GM19239 (cell line): ENCODE measurements at regions not wholly inside any gene's neighbourhood (a gene's known extent, or its start where the extent isn't known, plus 50 kb on each side); places are given as distances from the start of the nearest gene placed in this dataset.
A peak's percentile ranks its signal among the peaks of the same experiment; 100 is the strongest.

Source experiments
- DNase-seq: peaks from one replicate; pipeline ENCODE4 v3.0.0; 2011; ENCODE audit warnings: low spot score; ENCODE audit not compliant: insufficient read length
- FAIRE-seq: peaks from 2 replicates; lab custom pipeline; 2011; peaks lifted over from hg19 to GRCh38; lab: Jason Lieb, UNC

DNA sequence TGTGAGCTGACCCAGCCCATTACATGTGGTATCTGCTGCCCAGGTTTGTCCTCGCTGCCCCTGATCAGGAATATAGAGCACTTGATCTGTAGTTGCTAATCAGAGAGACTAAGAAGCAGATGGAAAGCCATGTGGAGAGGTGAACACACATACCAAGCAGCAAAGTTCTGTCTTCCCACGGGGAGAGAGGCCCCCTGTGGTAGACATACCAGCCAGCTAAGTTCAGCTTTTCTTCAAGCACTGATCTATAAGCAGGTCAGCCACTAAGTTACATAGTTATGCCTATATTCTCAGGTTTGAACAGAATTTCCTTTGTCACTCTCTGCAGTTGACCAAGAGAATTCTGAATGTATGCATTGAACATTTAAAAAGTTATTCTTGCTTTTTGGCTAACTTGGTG is 76.4 kb downstream of the DDX3Y start:
- no peak for FAIRE-seq
- no peak for DNase-seq

DNA sequence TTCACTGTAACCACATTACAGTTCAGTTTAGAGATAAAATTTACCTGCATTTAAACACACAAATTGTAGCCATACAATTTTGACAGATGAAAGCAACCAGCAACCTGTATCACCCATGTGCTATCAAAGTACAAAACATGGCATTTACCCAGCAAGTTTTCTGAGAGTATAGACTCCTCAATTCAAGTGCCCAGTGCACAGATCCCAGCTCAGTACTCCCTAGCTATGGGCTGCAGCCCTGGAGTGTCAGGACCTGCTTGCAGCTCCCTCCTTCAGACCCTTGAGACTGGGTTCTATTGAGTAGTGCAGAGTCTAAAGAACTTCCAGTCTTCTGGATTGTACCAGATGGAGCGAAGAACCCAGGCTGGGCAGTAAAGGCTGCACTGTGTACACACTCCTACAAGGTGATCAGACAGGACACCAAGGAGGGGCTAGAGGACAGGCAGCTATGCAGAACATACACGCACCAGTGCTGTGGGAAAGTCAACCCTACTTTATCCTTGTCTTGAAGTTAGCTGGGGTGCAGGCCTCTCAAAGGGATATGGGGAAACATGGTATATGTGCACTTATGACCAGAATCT is 77.7 kb downstream of the DDX3Y start:
- no peak for DNase-seq
- FAIRE-seq = no peak

DNA sequence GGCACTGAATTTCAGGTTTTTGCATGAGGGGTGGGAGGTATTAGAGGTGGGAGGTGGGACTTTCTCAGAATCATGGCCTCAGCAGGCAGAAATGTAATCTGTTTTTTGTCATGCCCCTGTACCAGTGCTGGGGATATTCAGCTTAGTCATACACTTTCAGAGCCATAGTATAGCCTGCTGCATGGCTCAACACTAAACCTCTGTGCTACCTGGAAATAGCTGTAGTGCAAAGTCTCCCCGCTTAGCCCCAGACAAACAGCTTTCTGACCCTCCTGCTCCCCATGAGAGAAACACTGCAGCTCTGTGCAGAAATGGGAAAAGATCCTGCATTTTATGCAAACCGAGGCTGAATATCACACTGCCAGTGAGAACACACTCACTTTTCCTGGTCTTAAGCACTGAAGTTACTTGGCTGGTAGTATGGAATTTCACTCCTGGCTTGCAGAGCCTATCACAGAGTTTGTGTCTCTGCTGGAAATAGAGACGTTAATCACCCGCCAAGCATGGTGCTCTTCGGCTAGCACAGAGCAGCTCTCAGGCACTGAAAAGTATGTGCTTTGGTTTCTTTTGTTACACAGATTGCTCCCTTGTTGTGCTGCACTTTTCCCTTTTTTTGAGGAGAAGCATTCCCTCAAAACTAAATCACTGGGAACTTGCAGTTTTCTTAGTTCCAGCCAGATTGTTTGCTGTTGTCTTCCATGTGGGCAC is 80.1 kb downstream of the DDX3Y start:
- no peak for DNase-seq
- no peak for FAIRE-seq

DNA sequence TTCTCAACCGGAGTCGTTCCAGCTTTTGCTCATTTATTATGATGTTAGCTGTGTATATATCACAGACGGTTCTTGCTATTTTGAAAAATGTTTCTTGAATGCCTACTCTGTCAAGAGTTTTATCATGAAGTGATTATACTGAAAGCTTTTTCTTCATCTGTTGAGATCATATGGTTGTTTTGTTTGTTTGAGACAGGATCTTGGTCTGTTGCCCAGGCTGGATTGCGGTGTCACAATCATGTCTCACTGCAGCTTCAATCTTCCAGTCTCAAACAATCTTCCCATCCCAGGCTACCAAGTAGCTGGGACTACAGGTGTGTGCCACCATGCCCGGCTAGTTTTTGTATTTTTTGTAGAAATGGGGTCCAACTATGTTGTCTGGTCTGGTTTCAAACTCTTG is 112.8 kb downstream of the DDX3Y start:
- no peak for FAIRE-seq

GRCh38 chrY:13019486-13019885 is 114.8 kb downstream of the DDX3Y start:
- DNase-seq (no peak), FAIRE-seq (no peak)

More for the DNA sequence above, 112.8 kb downstream of the DDX3Y start:
- DNase-seq = no peak

DNA sequence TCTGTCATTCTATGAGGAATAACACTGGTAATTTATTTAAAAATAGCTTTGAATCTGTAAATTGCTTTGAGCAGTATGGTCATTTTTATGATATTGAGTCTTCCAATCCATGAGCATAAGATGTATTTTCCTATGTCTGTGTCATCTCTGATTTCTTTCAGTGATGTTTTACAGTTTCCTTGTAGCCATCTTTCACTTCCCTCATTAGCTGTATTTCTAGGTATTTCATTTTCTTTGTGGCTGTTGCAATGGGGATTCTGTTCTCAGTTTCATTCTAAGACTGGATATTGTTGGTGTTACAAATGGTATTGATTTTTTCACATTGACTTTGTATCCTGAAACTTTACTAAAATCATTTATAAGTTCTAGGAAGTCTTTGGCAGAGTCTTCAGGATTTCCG is 116.2 kb downstream of the DDX3Y start:
- DNase-seq = no peak
- peak; percentile 68 for FAIRE-seq

DNA sequence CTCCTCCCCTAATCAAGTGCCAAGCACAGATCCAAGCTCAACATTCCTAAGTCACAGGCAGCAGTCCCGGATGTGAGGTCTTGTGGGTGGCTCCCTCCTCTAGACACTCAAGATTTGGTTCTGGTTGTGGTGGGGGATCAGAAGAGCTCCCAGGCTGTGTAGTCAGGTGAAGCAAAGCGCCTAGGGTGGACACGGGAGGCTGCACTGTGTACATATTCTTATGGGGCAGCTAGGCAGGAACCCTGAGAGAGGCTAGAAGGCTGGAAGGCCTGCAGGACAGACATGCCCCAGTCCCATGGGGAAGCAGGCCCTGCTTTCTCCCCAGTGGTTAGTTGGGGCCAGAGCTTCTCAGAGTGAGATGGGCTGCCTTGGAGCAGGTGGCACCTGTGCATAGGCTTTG is 118.9 kb downstream of the DDX3Y start:
- FAIRE-seq = peak; percentile 68

DNA sequence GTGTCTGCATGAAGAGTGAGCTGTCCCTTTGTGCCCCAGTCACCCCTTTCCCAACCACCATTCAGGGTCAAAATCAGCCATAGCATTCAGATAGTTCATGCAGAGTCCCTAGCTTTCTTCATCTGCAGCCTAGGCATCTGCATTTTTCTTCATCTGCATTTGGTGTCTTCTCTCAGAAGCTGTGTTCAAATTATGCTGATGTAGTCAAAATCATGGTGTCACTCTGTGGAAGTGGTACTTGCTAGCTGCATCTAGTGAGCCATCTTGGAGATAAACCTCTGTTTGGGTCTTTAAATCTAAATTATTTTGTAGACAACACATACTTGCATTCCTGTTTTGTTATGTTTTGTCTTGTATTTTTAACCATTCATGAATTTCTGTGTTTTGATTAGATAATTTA is 119.8 kb downstream of the DDX3Y start:
- no peak for FAIRE-seq
- DNase-seq = no peak

More for the DNA sequence above, 118.9 kb downstream of the DDX3Y start:
- no peak for DNase-seq

- DNase-seq (no peak), FAIRE-seq (no peak)
Observed at GRCh38 chrY:13026906-13027305, 122.2 kb downstream of the DDX3Y start.

DNA sequence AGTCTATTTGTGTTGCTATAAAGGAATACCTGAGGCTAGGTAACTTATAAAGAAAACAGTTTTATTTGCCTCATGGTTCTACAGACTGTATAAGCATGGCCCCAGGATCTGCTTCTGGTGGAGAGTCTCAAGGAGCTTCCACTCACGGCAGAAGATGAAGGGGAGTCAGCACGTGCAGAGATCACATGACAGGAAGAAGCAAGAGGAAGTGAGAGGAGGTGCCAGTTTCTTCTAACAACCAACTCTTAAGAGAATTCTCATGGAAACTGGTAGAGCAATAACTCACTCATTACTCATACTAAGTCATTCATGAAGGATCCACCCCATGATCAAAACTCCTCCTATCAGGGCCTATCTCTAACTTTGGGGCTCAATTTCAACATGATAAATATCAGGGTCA is 135.6 kb downstream of the DDX3Y start:
- no peak for DNase-seq
- no peak for FAIRE-seq

DNA sequence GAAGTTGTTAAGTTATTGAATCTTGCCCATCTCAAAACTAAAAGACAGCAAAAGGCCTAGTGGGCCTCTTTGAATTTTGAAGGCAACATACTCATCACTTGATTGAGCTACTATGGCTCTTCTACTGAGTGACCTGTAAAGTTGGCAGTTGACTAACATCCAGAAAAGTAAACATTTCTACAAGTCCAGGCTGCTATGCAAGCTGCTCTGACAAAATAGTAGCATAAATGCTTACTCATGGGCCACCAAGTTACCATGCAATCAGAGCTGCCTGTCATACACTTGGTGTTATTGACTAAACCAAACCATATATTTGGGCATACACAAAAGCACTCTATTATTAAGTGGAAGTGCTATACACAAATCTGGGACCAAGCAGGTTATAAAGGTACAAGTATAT is 148.8 kb downstream of the DDX3Y start:
- FAIRE-seq = no peak

GRCh38 chrY:13066372-13066771 is 161.7 kb downstream of the DDX3Y start:
- DNase-seq (no peak), FAIRE-seq (no peak)

More for the DNA sequence above, 148.8 kb downstream of the DDX3Y start:
- DNase-seq = no peak

DNA sequence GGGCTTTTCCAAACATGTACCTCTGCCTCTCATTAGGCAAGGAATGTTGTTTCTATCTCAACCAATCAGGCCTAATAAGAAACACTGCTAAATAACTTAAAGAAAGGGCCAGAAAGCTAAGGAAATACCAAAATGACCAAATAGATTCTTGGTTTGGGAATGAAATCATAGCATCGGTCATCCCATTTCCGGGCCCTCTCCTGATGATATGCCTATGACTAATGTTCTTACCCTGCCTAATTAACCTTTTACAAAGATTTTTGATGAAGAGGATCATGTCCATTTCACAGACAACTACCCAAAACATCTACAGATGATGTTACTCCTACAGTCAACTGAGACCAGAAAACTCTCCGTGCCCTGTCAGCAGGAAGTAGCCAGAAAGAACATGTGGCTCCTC is 164.0 kb downstream of the DDX3Y start:
- peak; percentile 33 for FAIRE-seq
- no peak for DNase-seq

- FAIRE-seq = no peak
- no peak for DNase-seq
Observed at GRCh38 chrY:13069111-13069510, 164.4 kb downstream of the DDX3Y start.

- DNase-seq (peak; percentile 0), FAIRE-seq (no peak)
Observed at GRCh38 chrY:13082748-13083147, 178.1 kb downstream of the DDX3Y start.

DNA sequence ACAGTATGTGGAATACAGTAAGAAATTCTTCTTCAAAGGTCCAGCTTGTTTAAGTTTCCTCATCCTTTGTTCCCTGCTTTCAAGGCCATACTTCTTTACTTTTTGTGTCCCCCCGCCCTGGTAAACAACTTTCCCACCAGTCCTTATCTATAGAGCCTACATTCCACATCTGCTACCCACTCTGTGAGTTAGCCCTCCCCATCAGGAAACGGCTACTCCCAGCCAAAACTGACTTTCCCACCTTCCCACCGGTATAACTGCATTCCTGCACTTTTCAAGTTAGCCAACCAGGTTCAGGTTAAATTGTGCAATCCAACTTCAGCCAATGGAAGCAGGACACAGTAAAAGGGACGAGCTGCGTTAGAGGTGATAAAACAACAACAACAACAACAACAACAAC is 186.9 kb downstream of the DDX3Y start:
- FAIRE-seq (no peak), DNase-seq (no peak)

- FAIRE-seq (peak; percentile 31), DNase-seq (no peak)
Observed at GRCh38 chrY:13092986-13093385, 188.3 kb downstream of the DDX3Y start.

DNA sequence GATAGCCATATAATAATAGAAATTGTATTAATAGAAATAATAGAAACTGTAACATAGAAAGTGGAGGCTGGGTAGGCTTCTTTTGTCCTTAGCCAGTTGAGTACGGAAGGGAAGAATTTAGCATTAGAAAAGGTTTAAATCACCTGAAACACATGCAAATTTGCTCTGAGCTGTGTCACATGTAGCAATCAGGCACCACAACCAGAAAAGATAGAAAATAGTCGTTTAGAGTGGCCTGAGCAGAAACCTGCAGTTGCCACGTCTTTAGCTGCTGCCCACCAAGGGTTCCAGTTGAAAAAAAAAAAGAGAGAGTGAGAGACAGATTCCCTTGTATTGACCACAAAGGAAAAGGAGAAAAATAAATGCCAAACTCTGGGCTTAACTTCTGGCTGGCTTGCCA is 188.8 kb downstream of the DDX3Y start:
- FAIRE-seq = no peak
- DNase-seq = no peak

GRCh38 chrY:13094411-13094810 is 189.7 kb downstream of the DDX3Y start:
- DNase-seq = no peak
- FAIRE-seq = no peak

DNA sequence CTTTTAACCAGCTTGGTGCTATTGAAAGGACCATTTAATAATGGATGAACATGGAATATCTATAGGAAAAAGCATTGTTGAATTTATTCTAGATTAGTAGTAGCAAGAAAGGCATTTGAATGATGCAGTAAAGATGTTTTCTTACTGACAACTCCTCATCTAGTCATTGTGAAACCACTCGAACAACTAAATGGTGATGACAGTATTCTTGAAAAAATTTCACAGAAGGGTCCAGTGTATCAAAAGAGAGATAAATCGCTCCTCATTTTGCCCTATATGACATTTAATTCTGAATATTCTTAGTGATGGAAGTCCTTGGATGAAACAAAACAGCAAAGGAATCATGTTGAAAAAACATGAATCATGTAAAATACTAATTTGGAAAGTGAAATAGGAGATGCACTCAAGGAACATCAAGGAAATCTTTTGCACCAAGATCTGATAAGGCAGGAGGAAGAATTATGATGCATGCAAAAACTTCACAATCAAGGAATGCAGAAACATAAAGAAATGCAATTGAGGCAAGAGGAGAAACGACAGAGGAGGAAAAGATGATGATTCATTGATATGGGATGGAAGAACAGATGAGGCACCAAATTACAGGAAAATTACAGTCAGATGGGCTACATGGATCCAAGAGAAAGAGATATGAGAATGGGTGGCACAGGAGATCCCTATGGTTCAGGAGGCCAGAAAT is 190.4 kb downstream of the DDX3Y start:
- peak; percentile 85 for FAIRE-seq
- no peak for DNase-seq

GRCh38 chrY:13126881-13127456 is 222.3 kb downstream of the DDX3Y start:
- FAIRE-seq (no peak), DNase-seq (no peak)
